ENCODE measurements at regions not wholly inside any gene's neighbourhood (a gene's known extent, or its start where the extent isn't known, plus 50 kb on each side); places are given as distances from the start of the nearest gene placed in this dataset.

DNA sequence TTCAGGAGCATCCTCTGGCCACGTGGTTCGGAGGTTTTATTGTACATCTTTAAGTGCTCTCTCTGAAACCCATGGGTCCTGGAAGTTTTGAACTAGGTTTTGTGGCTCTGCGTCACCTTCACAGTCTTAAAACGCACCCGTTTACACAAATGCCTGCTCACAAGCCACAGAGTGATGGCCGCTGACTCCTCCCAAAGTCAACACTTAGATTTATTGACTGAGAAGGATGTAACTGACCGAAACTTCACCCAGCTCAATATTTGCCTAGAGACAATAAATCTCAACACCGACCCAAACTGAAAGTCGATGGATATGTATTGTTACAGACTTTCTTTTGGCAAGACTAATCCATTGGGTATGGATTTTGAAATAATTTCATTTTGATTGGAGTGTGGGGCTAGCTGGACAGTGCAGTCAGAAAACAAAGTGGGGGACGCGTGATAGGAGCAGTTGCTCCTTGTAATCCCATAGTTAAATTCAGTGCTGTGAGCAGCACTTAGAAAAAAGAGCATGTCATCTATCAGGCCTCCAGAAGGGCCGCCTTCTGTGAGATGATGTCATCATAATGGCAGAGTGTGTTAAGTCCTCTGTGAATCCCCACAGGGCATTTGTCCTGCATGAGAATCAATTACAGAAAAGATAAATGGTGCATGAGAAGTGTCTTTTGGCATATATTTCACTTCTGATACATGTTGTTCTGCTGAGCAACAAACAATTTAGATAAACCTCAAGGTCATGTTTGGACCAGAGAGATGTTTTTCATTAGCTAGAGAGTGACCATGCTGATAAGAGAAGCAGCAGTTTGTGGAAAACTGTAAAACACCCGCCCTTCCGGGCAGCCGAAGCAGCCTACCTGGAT is 183.7 kb downstream of the INO80D start:
- TF ChIP-seq, protein P1, sequence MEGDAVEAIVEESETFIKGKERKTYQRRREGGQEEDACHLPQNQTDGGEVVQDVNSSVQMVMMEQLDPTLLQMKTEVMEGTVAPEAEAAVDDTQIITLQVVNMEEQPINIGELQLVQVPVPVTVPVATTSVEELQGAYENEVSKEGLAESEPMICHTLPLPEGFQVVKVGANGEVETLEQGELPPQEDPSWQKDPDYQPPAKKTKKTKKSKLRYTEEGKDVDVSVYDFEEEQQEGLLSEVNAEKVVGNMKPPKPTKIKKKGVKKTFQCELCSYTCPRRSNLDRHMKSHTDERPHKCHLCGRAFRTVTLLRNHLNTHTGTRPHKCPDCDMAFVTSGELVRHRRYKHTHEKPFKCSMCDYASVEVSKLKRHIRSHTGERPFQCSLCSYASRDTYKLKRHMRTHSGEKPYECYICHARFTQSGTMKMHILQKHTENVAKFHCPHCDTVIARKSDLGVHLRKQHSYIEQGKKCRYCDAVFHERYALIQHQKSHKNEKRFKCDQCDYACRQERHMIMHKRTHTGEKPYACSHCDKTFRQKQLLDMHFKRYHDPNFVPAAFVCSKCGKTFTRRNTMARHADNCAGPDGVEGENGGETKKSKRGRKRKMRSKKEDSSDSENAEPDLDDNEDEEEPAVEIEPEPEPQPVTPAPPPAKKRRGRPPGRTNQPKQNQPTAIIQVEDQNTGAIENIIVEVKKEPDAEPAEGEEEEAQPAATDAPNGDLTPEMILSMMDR (IDR thresholded peaks at IDR 0.05): no peak
- no peak for TF ChIP-seq ZFX (IDR thresholded peaks at IDR 0.05; ENCODE audit: borderline replicate concordance)
- no peak overlapping the region for H3K27ac ChIP-seq

GRCh38 chr2:205901491-205901890 is 184.5 kb downstream of the INO80D start:
- H3K27ac ChIP-seq: no peak overlapping the region
- TF ChIP-seq ZFX (IDR thresholded peaks at IDR 0.05; ENCODE audit: borderline replicate concordance): no peak
- TF ChIP-seq, protein P1 (IDR thresholded peaks at IDR 0.05): no peak

GRCh38 chr2:205898744-205899143 is 187.2 kb downstream of the INO80D start:
- H3K27ac ChIP-seq: no peak overlapping the region
- TF ChIP-seq, protein P1 (IDR thresholded peaks at IDR 0.05): no peak
- TF ChIP-seq ZFX (IDR thresholded peaks at IDR 0.05; ENCODE audit: borderline replicate concordance): no peak

- no peak for TF ChIP-seq ZFX (IDR thresholded peaks at IDR 0.05; ENCODE audit: borderline replicate concordance)
- TF ChIP-seq, protein P1 (IDR thresholded peaks at IDR 0.05): no peak
- no peak overlapping the region for H3K27ac ChIP-seq
Measured at GRCh38 chr2:205895981-205896655, 189.9 kb downstream of the INO80D start.

GRCh38 chr2:205892665-205893259 is 193.2 kb downstream of the INO80D start:
- TF ChIP-seq, protein P1 (IDR thresholded peaks at IDR 0.05): no peak
- TF ChIP-seq ZFX (IDR thresholded peaks at IDR 0.05; ENCODE audit: borderline replicate concordance): no peak
- no peak overlapping the region for H3K27ac ChIP-seq

DNA sequence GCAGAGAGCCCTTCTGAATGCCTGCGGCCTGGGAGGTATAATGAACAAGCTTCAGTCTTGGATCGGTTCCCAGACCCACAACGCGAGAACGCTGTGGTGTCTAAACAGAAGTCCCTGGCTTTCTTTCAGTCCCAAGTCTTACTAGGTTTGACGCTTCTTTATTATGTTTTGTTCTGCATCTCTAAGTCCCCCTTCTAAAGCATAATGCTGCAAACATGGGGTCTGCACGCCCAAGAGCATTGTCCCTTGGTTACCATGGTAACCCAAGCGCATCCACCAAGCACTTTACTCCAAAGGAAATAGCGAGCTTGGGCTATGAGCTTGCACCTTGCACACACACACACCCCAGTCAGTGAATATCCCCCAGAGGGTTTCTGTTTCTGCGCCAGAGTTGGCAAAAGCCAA is 193.7 kb downstream of the INO80D start:
- TF ChIP-seq, protein P1 (IDR thresholded peaks at IDR 0.05): no peak
- no peak for TF ChIP-seq ZFX (IDR thresholded peaks at IDR 0.05; ENCODE audit: borderline replicate concordance)
- no peak overlapping the region for H3K27ac ChIP-seq

All from 22Rv1 (cell line).